HepG2 (cell line): ENCODE measurements at regions not wholly inside any gene's neighbourhood (a gene's known extent, or its start where the extent isn't known, plus 50 kb on each side); places are given as distances from the start of the nearest gene placed in this dataset.

Source experiments
- ATAC-seq: fragments of 200-7000 bp; cut with Tn5 transposase; 3 replicates; pipeline ENCODE4 v1.9.1; 2020; ENCODE audit warnings: mild to moderate bottlenecking, moderate library complexity
- BruUV-seq: library from RNA; stranded (reverse); fragments of 400-500 nt; replicated peaks from 2 replicates; lab custom pipeline; 2021; lab: Mats Ljungman, UMichigan
- CTCF ChIA-PET: fragments of 300-600 bp; formaldehyde crosslinking; extraction: SDS; loops from one replicate; lab custom pipeline; 2021; ENCODE audit warnings: low total read pairs, inconsistent platforms, low intra/inter-chr PET ratio; lab: Yijun Ruan, JAX
- POLR2A ChIA-PET: fragments of 350-600 bp; sonication (Branson Sonifier 250); formaldehyde crosslinking; loops from one replicate; lab custom pipeline; 2020; ENCODE audit warnings: antibody characterized with exemption, inconsistent platforms; lab: Yijun Ruan, JAX
- DNase-seq: peaks from one replicate; pipeline ENCODE4 v3.0.0-alpha.2; 2015; ENCODE audit warnings: low spot score
- FAIRE-seq: peaks from 3 replicates; lab custom pipeline; 2011; peaks lifted over from hg19 to GRCh38; lab: Jason Lieb, UNC
- H2AFZ ChIP-seq: one replicate; pipeline ENCODE4 v1.6.1; 2011; ENCODE audit warnings: low read length, inconsistent platforms
- H3K27ac ChIP-seq: fragments of 300-600 bp; 3 replicates; pipeline ENCODE4 v1.8.0; 2011; ENCODE audit warnings: mixed run types, mild to moderate bottlenecking, mixed read lengths, low read length, inconsistent platforms; ENCODE audit not compliant: insufficient read depth; ENCODE audit errors: extremely low read length
- H3K27me3 ChIP-seq, 2 experiments: fragments of 200-600 bp in 1 of 2; 2 replicates in 1 of 2; 3 replicates in 1 of 2; pipeline versions ENCODE4 v1.6.0 to v1.8.0; 2011; ENCODE audit warnings: low read length in 2 of 2, mild to moderate bottlenecking in 2 of 2, moderate library complexity in 2 of 2, inconsistent platforms in 1 of 2; ENCODE audit not compliant: insufficient read depth in 2 of 2, control insufficient read depth in 1 of 2
- H3K36me3 ChIP-seq, 2 experiments: fragments of 200-600 bp in 1 of 2; replicated peaks in 1 of 2; 2 replicates in 1 of 2; 3 replicates in 1 of 2; pipeline versions ENCODE4 v1.5.1 to v1.8.0; 2011; ENCODE audit warnings: low read length in 2 of 2, inconsistent platforms in 1 of 2; ENCODE audit not compliant: insufficient read depth in 2 of 2, control insufficient read depth in 1 of 2
- H3K4me1 ChIP-seq: 2 replicates; pipeline ENCODE4 v1.5.1; 2012; ENCODE audit warnings: low read length, inconsistent platforms; ENCODE audit not compliant: insufficient read depth
- H3K4me2 ChIP-seq: 2 replicates; pipeline ENCODE4 v1.6.0; 2011; ENCODE audit warnings: low read depth, low read length, inconsistent platforms
- H3K4me3 ChIP-seq, 3 experiments: fragments of 200-600 bp in 1 of 3; sonication (generic), shearing (Covaris generic) in 1 of 3; replicated peaks in 1 of 3; 2 replicates each; pipeline ENCODE4 v1.5.1; 2011 to 2016; ENCODE audit warnings: low read length in 3 of 3, inconsistent platforms in 2 of 3, low read depth in 2 of 3, mild to moderate bottlenecking in 2 of 3, control low read depth in 1 of 3, mixed read lengths in 1 of 3; ENCODE audit not compliant: insufficient read depth in 1 of 3
- H3K79me2 ChIP-seq: one replicate; pipeline ENCODE4 v1.6.1; 2011; ENCODE audit warnings: low read length, inconsistent platforms; ENCODE audit not compliant: insufficient read depth
- H3K9ac ChIP-seq: 2 replicates; pipeline ENCODE4 v1.6.0; 2011; ENCODE audit warnings: mild to moderate bottlenecking, low read depth, low read length, inconsistent platforms; ENCODE audit not compliant: insufficient read depth
- H3K9me3 ChIP-seq: 2 replicates; pipeline ENCODE4 v1.5.1; 2012; ENCODE audit warnings: mild to moderate bottlenecking, low read length
- H4K20me1 ChIP-seq: 2 replicates; pipeline ENCODE4 v1.6.0; 2011; ENCODE audit warnings: inconsistent platforms, mild to moderate bottlenecking, low read length, moderate library complexity; ENCODE audit not compliant: insufficient read depth
- ARNTL ChIP-seq: sonication (generic); formaldehyde crosslinking; IDR thresholded peaks from 2 replicates; pipeline ENCODE4 v1.4.0; 2020; ENCODE audit warnings: mild to moderate bottlenecking, missing genetic modification reagents
- ATF4 ChIP-seq, 2 experiments: fragments of 450-650 bp in 1 of 2; sonication (generic) in 1 of 2; formaldehyde crosslinking; IDR thresholded peaks; 2 replicates each; pipeline versions ENCODE4 v1.5.0 to v1.8.0; 2020 to 2022; ENCODE audit warnings: mild to moderate bottlenecking in 1 of 2, missing genetic modification reagents in 1 of 2
- BCL6 ChIP-seq: IDR thresholded peaks from 2 replicates; pipeline ENCODE4 v1.6.1; 2016; ENCODE audit warnings: missing genetic modification reagents, missing compliant biosample characterization
- FOXK2 ChIP-seq: fragments of 450-650 bp; IDR thresholded peaks from 2 replicates; pipeline ENCODE4 v1.6.1; 2016
- HNRNPL ChIP-seq: fragments of 200-400 bp; formaldehyde crosslinking; IDR thresholded peaks from 2 replicates; pipeline ENCODE4 v1.6.1; 2017; ENCODE audit warnings: mild to moderate bottlenecking, low read depth, low read length
- JUND ChIP-seq: sonication (generic); formaldehyde crosslinking; IDR thresholded peaks from 2 replicates; pipeline ENCODE4 v1.8.0; 2022; ENCODE audit warnings: mild to moderate bottlenecking, missing genetic modification reagents
- PATZ1 ChIP-seq: sonication (generic); formaldehyde crosslinking; IDR thresholded peaks from 2 replicates; pipeline ENCODE4 v1.4.0; 2020; ENCODE audit warnings: missing genetic modification reagents
- PHF8 ChIP-seq: sonication (generic); formaldehyde crosslinking; IDR thresholded peaks from 2 replicates; pipeline ENCODE4 v1.5.0; 2020; ENCODE audit warnings: missing genetic modification reagents
- SALL2 ChIP-seq: sonication (generic); formaldehyde crosslinking; IDR thresholded peaks from 2 replicates; pipeline ENCODE4 v1.8.1; 2023; ENCODE audit warnings: mild to moderate bottlenecking, missing genetic modification reagents, inconsistent platforms
- SMARCE1 ChIP-seq: fragments of 450-650 bp; IDR thresholded peaks from 2 replicates; pipeline ENCODE4 v1.6.1; 2017; ENCODE audit warnings: borderline replicate concordance
- ZNF256 ChIP-seq: sonication (generic); formaldehyde crosslinking; conservative IDR thresholded peaks from 2 replicates; pipeline ENCODE4 v1.4.0; 2020; ENCODE audit warnings: missing genetic modification reagents
- ZNF430 ChIP-seq: sonication (generic); formaldehyde crosslinking; IDR thresholded peaks from 2 replicates; pipeline ENCODE4 v1.9.0; 2021; ENCODE audit warnings: mild to moderate bottlenecking, missing genetic modification reagents
- ZNF501 ChIP-seq: sonication (generic); formaldehyde crosslinking; IDR thresholded peaks from 2 replicates; pipeline ENCODE4 v1.5.1; 2020; ENCODE audit warnings: mild to moderate bottlenecking, moderate library complexity, missing genetic modification reagents
- ZZZ3 ChIP-seq: sonication (generic); formaldehyde crosslinking; IDR thresholded peaks from 2 replicates; pipeline ENCODE4 v1.4.0; 2020; ENCODE audit warnings: missing genetic modification reagents, mild to moderate bottlenecking, borderline replicate concordance
- WGBS: methylation state at CpG from one replicate; pipeline ENCODE4 v1.1.6; 2017; ENCODE audit warnings: low lambda C conversion rate; 5-methylcytosine and 5-hydroxymethylcytosine counted together
- in situ Hi-C: cut with HindIII; loops from 2 replicates; pipeline ENCODE4 v1.10.0; 2017; ENCODE audit warnings: low pct_unique_long_range_greater_than_20kb; ENCODE audit not compliant: extremely low pct_ligation_motif_present
- intact Hi-C: fragments of 100-400 bp; cut with micrococcal nuclease; formaldehyde crosslinking; loops from one replicate; pipeline ENCODE4 v1.10.0; 2022; ENCODE audit not compliant: unreplicated experiment
- TF ChIP-seq, protein P1 (sequence below): sonication (generic); formaldehyde crosslinking; IDR thresholded peaks from 2 replicates; pipeline ENCODE4 v1.8.0; 2022; ENCODE audit warnings: mild to moderate bottlenecking, missing genetic modification reagents
- TF ChIP-seq, protein P2 (sequence below): IDR thresholded peaks from 2 replicates; pipeline ENCODE4 v1.6.1; 2018; ENCODE audit warnings: missing genetic modification reagents

- no peak for ATAC-seq
- no peak for DNase-seq
- Histone ChIP-seq H3K4me1 (no peaks in the 10 kb centered on the region), H3K27me3 (no peaks in the 10 kb centered on the region), H3K36me3 (no peaks in the 10 kb centered on the region), H3K79me2 (no peaks in the 10 kb centered on the region), H2AFZ (no peak overlapping the region), H3K27ac (no peak overlapping the region), H3K9me3 (no peaks in the 10 kb centered on the region)
- intact Hi-C loops, result no loop called here
- CTCF ChIA-PET, result no interaction called here
- no peak for FAIRE-seq
- in situ Hi-C loops, result no loop called here
- TF ChIP-seq FOXK2 (no peak), SMARCE1 (no peak), SALL2 (no peak), ZNF256 (CRISPR knock-in tag) (no peak), PATZ1 (no peak)
- TF ChIP-seq, all 625 proteins: peak for 0
- Histone ChIP-seq H3K9ac (no peak overlapping the region), H4K20me1 (no peaks in the 10 kb centered on the region), H3K4me2 (no peak overlapping the region), H3K4me3 (no peak overlapping the region)
- 16% methylated on average over 6 of the region's 6 CpGs for WGBS
- POLR2A ChIA-PET, result no interaction called here
- BruUV-seq, result no TSS peak
Measured at GRCh38 chr7:50940621-50941020, 157.9 kb upstream of the GRB10 start.

DNA sequence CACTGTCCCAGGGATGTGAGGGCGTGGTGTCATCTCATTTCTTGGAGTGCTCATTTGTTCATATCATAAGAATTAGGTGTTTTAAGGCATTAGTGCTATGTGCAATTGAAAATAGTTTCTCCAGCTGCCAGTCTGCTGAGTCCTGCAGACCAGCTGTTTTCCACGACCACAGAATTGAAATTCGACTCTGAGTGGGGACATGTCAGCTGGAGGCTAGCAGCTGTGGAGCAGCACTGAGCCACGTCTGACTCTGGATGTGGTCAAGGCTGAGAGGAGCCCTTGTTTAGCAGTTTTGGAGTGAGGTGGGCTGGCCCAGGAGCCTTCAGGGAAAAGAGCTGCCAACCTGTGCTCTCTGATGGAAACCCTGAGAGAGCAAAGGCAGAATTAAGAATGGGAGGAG lies 156.3 kb upstream of the GRB10 start:
- no TSS peak for BruUV-seq
- ChIA-PET POLR2A (no interaction called here), CTCF (no interaction called here)
- Histone ChIP-seq H3K27ac (no peak overlapping the region), H3K4me1 (no peaks in the 10 kb centered on the region), H3K9ac (no peak overlapping the region), H3K4me2 (no peak overlapping the region), H2AFZ (no peak overlapping the region), H3K27me3 (no peaks in the 10 kb centered on the region), H3K79me2 (no peaks in the 10 kb centered on the region), H3K9me3 (no peaks in the 10 kb centered on the region), H3K36me3 (no peaks in the 10 kb centered on the region), H4K20me1 (no peaks in the 10 kb centered on the region), H3K4me3 (no peak overlapping the region)
- 15% methylated on average over 4 of the region's 4 CpGs for whole genome bisulfite sequencing
- no peak for FAIRE-seq
- DNase-seq, result no peak
- intact Hi-C loops (no loop called here), in situ Hi-C loops (no loop called here)
- no peak for ATAC-seq
- TF ChIP-seq ARNTL (no peak), ZNF256 (CRISPR knock-in tag) (no peak), ATF4 (CRISPR knock-in tag; IDR thresholded peaks at IDR 0.05) (no peak), ZZZ3 (no peak), PHF8 (CRISPR knock-in tag) (no peak), JUND (no peak), BCL6 (CRISPR knock-in tag) (no peak), HNRNPL (no peak), ZNF430 (no peak), ZNF501 (CRISPR knock-in tag) (no peak)
- TF ChIP-seq, protein P1, sequence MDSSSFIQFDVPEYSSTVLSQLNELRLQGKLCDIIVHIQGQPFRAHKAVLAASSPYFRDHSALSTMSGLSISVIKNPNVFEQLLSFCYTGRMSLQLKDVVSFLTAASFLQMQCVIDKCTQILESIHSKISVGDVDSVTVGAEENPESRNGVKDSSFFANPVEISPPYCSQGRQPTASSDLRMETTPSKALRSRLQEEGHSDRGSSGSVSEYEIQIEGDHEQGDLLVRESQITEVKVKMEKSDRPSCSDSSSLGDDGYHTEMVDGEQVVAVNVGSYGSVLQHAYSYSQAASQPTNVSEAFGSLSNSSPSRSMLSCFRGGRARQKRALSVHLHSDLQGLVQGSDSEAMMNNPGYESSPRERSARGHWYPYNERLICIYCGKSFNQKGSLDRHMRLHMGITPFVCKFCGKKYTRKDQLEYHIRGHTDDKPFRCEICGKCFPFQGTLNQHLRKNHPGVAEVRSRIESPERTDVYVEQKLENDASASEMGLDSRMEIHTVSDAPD (CRISPR knock-in tag), result no peak
- TF ChIP-seq, protein P2, sequence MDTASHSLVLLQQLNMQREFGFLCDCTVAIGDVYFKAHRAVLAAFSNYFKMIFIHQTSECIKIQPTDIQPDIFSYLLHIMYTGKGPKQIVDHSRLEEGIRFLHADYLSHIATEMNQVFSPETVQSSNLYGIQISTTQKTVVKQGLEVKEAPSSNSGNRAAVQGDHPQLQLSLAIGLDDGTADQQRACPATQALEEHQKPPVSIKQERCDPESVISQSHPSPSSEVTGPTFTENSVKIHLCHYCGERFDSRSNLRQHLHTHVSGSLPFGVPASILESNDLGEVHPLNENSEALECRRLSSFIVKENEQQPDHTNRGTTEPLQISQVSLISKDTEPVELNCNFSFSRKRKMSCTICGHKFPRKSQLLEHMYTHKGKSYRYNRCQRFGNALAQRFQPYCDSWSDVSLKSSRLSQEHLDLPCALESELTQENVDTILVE (CRISPR knock-in tag), result no peak
